Upper lobe of left lung (tissue), 4 donors: ENCODE measurements at regions not wholly inside any gene's neighbourhood (a gene's known extent, or its start where the extent isn't known, plus 50 kb on each side); places are given as distances from the start of the nearest gene placed in this dataset.

Experiments
- POLR2A ChIP-seq, 4 donors: fragments of 450-650 bp; IDR thresholded peaks; one replicate each; pipeline ENCODE4 v1.5.1; 2016 to 2017; ENCODE audit warnings: antibody characterized with exemption in 4 of 4, mild to moderate bottlenecking in 2 of 4
- POLR2AphosphoS5 ChIP-seq, 2 donors: sonication (generic); formaldehyde crosslinking; IDR thresholded peaks; one replicate each; pipeline ENCODE4 v1.5.1; 2017; ENCODE audit warnings: antibody characterized with exemption in 2 of 2
- TF ChIP-seq, protein P1 (sequence below), 6 experiments: fragments of 450-650 bp in 4 of 6; fragments of 200-600 bp in 2 of 6; sonication (generic) in 2 of 6; IDR thresholded peaks; one replicate each; pipeline ENCODE4 v1.5.1; 2016 to 2019; ENCODE audit warnings: antibody characterized with exemption in 6 of 6

DNA sequence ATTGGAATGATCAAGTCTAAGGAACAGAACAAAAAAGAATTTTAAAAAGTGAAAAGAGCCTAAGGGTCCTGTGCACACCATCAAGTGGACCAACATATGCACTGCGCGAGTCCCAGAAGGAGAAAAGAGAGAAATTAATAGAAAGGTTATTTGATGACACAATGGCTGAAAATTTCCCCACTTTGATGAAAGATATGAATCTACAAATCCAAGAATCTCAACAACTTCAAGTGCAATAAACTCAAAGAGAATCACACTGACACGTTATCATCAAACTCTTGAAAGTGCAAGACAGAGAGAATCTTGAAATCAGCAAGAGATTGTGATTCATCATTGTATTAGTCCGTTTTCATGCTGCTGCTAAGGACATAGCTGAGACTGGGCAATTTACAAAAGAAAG lies 230.8 kb downstream of the ADAMTS15 start:
- TF ChIP-seq, protein P1, sequence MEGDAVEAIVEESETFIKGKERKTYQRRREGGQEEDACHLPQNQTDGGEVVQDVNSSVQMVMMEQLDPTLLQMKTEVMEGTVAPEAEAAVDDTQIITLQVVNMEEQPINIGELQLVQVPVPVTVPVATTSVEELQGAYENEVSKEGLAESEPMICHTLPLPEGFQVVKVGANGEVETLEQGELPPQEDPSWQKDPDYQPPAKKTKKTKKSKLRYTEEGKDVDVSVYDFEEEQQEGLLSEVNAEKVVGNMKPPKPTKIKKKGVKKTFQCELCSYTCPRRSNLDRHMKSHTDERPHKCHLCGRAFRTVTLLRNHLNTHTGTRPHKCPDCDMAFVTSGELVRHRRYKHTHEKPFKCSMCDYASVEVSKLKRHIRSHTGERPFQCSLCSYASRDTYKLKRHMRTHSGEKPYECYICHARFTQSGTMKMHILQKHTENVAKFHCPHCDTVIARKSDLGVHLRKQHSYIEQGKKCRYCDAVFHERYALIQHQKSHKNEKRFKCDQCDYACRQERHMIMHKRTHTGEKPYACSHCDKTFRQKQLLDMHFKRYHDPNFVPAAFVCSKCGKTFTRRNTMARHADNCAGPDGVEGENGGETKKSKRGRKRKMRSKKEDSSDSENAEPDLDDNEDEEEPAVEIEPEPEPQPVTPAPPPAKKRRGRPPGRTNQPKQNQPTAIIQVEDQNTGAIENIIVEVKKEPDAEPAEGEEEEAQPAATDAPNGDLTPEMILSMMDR (IDR thresholded peaks at IDR 0.05): no peak
- TF ChIP-seq POLR2AphosphoS5 (IDR thresholded peaks at IDR 0.05): no peak
- TF ChIP-seq POLR2A (IDR thresholded peaks at IDR 0.05): no peak
